ENCODE measurements at regions not wholly inside any gene's neighbourhood (a gene's known extent, or its start where the extent isn't known, plus 50 kb on each side); places are given as distances from the start of the nearest gene placed in this dataset.

DNA sequence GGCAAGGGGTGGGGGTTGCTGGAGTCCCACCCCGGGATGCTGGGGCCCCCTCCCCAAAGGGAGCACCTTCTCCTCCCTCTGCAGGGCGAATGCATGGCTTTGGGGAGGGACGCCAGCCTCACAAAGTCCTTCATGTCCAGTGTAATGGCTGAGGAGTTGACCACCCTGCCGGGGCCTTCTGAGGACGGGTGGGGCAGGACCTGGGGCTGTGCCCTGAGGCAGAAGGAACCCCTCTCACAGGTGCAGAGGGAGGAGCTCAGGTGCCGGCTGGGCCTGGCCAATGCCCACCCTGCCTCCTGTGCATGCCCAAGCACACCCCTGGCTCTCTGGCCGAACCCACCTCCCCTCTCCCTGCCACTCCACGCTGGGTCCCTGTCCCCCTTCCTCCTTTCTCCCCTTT lies 64.3 kb upstream of the RNU6ATAC start:
- Histone ChIP-seq H3K27me3 (ENCODE audit: insufficient read depth, poor library complexity, severe bottlenecking) (no peaks in the 10 kb centered on the region), H3K4me3 (replicated peaks; ENCODE audit: insufficient read depth, low read length) (no peak overlapping the region), H3K27ac (replicated peaks) (no peak overlapping the region)
- DNase-seq (ENCODE audit: low read depth in 1 of 2, low spot score in 1 of 2) = no peak
- TF ChIP-seq, protein P1, sequence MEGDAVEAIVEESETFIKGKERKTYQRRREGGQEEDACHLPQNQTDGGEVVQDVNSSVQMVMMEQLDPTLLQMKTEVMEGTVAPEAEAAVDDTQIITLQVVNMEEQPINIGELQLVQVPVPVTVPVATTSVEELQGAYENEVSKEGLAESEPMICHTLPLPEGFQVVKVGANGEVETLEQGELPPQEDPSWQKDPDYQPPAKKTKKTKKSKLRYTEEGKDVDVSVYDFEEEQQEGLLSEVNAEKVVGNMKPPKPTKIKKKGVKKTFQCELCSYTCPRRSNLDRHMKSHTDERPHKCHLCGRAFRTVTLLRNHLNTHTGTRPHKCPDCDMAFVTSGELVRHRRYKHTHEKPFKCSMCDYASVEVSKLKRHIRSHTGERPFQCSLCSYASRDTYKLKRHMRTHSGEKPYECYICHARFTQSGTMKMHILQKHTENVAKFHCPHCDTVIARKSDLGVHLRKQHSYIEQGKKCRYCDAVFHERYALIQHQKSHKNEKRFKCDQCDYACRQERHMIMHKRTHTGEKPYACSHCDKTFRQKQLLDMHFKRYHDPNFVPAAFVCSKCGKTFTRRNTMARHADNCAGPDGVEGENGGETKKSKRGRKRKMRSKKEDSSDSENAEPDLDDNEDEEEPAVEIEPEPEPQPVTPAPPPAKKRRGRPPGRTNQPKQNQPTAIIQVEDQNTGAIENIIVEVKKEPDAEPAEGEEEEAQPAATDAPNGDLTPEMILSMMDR (IDR thresholded peaks at IDR 0.05; ENCODE audit: insufficient read depth, low read length) = no peak
- TF ChIP-seq POLR2AphosphoS5 (IDR thresholded peaks at IDR 0.05; ENCODE audit: low read depth) = no peak
- TF ChIP-seq, protein P2, sequence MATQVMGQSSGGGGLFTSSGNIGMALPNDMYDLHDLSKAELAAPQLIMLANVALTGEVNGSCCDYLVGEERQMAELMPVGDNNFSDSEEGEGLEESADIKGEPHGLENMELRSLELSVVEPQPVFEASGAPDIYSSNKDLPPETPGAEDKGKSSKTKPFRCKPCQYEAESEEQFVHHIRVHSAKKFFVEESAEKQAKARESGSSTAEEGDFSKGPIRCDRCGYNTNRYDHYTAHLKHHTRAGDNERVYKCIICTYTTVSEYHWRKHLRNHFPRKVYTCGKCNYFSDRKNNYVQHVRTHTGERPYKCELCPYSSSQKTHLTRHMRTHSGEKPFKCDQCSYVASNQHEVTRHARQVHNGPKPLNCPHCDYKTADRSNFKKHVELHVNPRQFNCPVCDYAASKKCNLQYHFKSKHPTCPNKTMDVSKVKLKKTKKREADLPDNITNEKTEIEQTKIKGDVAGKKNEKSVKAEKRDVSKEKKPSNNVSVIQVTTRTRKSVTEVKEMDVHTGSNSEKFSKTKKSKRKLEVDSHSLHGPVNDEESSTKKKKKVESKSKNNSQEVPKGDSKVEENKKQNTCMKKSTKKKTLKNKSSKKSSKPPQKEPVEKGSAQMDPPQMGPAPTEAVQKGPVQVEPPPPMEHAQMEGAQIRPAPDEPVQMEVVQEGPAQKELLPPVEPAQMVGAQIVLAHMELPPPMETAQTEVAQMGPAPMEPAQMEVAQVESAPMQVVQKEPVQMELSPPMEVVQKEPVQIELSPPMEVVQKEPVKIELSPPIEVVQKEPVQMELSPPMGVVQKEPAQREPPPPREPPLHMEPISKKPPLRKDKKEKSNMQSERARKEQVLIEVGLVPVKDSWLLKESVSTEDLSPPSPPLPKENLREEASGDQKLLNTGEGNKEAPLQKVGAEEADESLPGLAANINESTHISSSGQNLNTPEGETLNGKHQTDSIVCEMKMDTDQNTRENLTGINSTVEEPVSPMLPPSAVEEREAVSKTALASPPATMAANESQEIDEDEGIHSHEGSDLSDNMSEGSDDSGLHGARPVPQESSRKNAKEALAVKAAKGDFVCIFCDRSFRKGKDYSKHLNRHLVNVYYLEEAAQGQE (IDR thresholded peaks at IDR 0.05; ENCODE audit: insufficient replicate concordance, low read depth) = no peak
- no peak for TF ChIP-seq SPI1 (IDR thresholded peaks at IDR 0.05; ENCODE audit: borderline replicate concordance, low read depth)
- TF ChIP-seq GABPA (IDR thresholded peaks at IDR 0.05; ENCODE audit: low read depth) = no peak

DNA sequence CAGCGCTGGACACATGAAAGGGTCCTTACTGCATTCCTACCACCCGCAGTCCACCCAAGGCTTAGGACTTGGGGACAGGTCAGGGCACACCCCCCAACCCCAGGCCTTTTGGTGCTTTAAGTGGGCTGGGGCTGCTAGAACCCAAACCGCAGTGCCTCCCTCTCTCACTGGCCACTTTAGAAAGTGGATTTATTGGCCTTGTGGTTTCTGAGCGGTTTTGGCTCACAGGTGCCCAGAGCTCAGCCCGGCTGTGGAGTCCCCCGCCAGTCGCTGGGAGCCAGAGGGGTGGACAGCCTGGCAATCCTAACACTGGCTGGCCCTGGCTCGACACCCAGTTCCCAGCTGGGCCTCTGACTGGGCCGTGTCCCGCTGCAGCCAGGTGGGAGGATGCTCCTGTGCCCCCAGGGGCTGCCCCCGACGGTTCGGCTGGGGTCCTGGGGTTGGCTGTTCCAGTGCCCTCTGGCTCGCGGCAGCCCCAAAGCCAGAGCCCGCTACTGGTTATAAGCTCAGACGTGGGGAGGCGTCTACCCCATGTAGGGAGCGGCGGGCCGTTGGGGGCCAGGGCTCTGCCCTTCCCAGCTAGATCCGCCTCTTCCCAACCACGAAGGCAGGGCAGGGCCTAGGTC lies 65.2 kb upstream of the RNU6ATAC start:
- TF ChIP-seq GABPA (IDR thresholded peaks at IDR 0.05; ENCODE audit: low read depth) (no peak), POLR2AphosphoS5 (IDR thresholded peaks at IDR 0.05; ENCODE audit: low read depth) (no peak), SPI1 (IDR thresholded peaks at IDR 0.05; ENCODE audit: borderline replicate concordance, low read depth) (no peak)
- TF ChIP-seq, protein P2 (IDR thresholded peaks at IDR 0.05; ENCODE audit: insufficient replicate concordance, low read depth) = no peak
- TF ChIP-seq, protein P1 (IDR thresholded peaks at IDR 0.05; ENCODE audit: insufficient read depth, low read length) = no peak
- no peak for DNase-seq (ENCODE audit: low read depth in 1 of 2, low spot score in 1 of 2)
- Histone ChIP-seq H3K27ac (replicated peaks) (no peak overlapping the region), H3K27me3 (ENCODE audit: insufficient read depth, poor library complexity, severe bottlenecking) (no peaks in the 10 kb centered on the region), H3K4me3 (replicated peaks; ENCODE audit: insufficient read depth, low read length) (no peak overlapping the region)

DNA sequence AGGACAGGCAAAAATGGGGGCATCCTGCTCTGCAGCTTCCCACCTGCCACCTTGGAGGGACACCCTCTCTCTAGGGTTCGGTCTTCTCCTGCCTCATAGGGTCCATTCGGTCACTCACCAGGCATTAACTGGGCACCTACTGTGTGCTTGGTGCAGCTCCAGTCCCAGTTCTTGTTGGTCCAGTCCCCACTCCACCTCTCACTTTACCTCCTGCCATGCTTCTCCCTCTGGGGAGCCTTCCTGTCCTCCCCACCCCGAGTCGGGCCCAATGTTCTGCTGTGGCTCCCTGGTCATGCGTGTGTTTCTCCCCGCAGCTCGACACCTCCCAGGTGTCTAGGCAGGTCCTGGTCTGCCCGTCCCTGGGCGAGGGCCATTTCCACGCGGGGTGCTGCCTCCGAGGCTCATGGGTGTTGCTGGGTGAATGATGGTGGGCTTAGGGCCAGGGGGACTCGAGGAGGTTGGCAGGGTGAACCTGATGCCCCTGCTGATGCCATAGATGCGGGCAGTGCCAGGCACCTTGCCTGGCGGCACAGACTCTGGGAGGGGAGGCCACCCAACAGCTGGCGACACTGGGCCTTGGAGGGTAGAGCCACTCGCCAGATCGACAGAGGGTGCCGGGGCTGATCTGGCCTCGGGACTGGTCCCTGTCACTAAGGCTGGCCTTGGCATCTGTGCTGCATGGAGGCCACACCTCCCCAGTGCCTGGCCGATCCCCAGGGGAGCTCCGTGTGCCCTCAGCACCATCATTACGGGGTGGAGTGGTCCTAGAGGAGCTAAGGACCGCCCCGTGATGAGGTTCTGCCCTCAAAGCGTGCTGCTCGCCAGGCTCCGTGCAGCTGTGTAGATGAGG lies 66.0 kb upstream of the RNU6ATAC start:
- H3K27me3 ChIP-seq (ENCODE audit: insufficient read depth, poor library complexity, severe bottlenecking) = no peaks in the 10 kb centered on the region
- H3K27ac ChIP-seq (replicated peaks) = no peak overlapping the region
- H3K4me3 ChIP-seq (replicated peaks; ENCODE audit: insufficient read depth, low read length) = no peak overlapping the region
- TF ChIP-seq, protein P2 (IDR thresholded peaks at IDR 0.05; ENCODE audit: insufficient replicate concordance, low read depth) = no peak
- no peak for TF ChIP-seq POLR2AphosphoS5 (IDR thresholded peaks at IDR 0.05; ENCODE audit: low read depth)
- TF ChIP-seq GABPA (IDR thresholded peaks at IDR 0.05; ENCODE audit: low read depth) = no peak
- TF ChIP-seq, protein P1 (IDR thresholded peaks at IDR 0.05; ENCODE audit: insufficient read depth, low read length) = no peak
- no peak for TF ChIP-seq SPI1 (IDR thresholded peaks at IDR 0.05; ENCODE audit: borderline replicate concordance, low read depth)
- no peak for DNase-seq (ENCODE audit: low read depth in 1 of 2, low spot score in 1 of 2)

Data from HL-60 (cell line).